A673 (cell line): ENCODE measurements at regions not wholly inside any gene's neighbourhood (a gene's known extent, or its start where the extent isn't known, plus 50 kb on each side); places are given as distances from the start of the nearest gene placed in this dataset.

Experiments
- BruUV-seq: library from RNA; stranded (reverse); fragments of 400-500 nt; replicated peaks from 2 replicates; lab custom pipeline; 2021; lab: Mats Ljungman, UMichigan
- CTCF ChIA-PET: fragments of 300-600 bp; sonication (Branson Sonifier 250); formaldehyde crosslinking; loops from one replicate; lab custom pipeline; 2022; ENCODE audit warnings: antibody characterized with exemption; lab: Charles Lee
- POLR2A ChIA-PET: fragments of 300-600 bp; sonication (Branson Sonifier 250); formaldehyde crosslinking; loops from one replicate; lab custom pipeline; 2022; ENCODE audit warnings: antibody characterized with exemption; ENCODE audit not compliant: low non-redundant PET; lab: Charles Lee
- DNase-seq: peaks from one replicate; pipeline ENCODE4 v3.0.0-alpha.2; 2015; ENCODE audit warnings: low spot score
- H3K27ac ChIP-seq: fragments of 200-600 bp; sonication (generic); 2 replicates; pipeline ENCODE4 v1.5.1; 2016; ENCODE audit warnings: mixed run types, low read depth, mild to moderate bottlenecking, mixed read lengths, antibody characterized with exemption, low read length; ENCODE audit not compliant: poor library complexity, severe bottlenecking
- H3K27me3 ChIP-seq: fragments of 200-600 bp; sonication (generic); replicated peaks from 2 replicates; pipeline ENCODE4 v1.6.1; 2017; ENCODE audit warnings: mixed run types, low read depth, mild to moderate bottlenecking, mixed read lengths, antibody characterized with exemption, low read length; ENCODE audit not compliant: insufficient read depth, poor library complexity
- H3K36me3 ChIP-seq: fragments of 200-600 bp; sonication (generic); 2 replicates; pipeline ENCODE4 v1.6.1; 2016; ENCODE audit warnings: mixed run types, mild to moderate bottlenecking, mixed read lengths, antibody characterized with exemption, low read length; ENCODE audit not compliant: insufficient read depth, poor library complexity, severe bottlenecking
- H3K4me1 ChIP-seq: fragments of 200-600 bp; sonication (generic); 2 replicates; pipeline ENCODE4 v1.6.1; 2017; ENCODE audit warnings: mixed run types, mild to moderate bottlenecking, mixed read lengths, antibody characterized with exemption, low read length; ENCODE audit not compliant: insufficient read depth, poor library complexity, severe bottlenecking
- H3K4me3 ChIP-seq: fragments of 200-600 bp; sonication (generic); 2 replicates; pipeline ENCODE4 v1.5.1; 2016; ENCODE audit warnings: low read depth, mixed run types, mild to moderate bottlenecking, mixed read lengths, low read length; ENCODE audit not compliant: poor library complexity, severe bottlenecking
- H3K9me3 ChIP-seq: fragments of 200-600 bp; sonication (generic); 2 replicates; pipeline ENCODE4 v1.6.1; 2016; ENCODE audit warnings: mixed run types, low read depth, mild to moderate bottlenecking, mixed read lengths, antibody characterized with exemption, low read length; ENCODE audit not compliant: poor library complexity, severe bottlenecking
- EZH2 ChIP-seq: fragments of 200-600 bp; sonication (generic); IDR thresholded peaks from 2 replicates; pipeline ENCODE4 v1.6.1; 2017; ENCODE audit warnings: borderline replicate concordance, low read depth, mild to moderate bottlenecking, mixed read lengths, antibody characterized with exemption, low read length; ENCODE audit not compliant: poor library complexity, severe bottlenecking
- intact Hi-C: fragments of 100-400 bp; cut with micrococcal nuclease; formaldehyde crosslinking; loops from one replicate; pipeline ENCODE4 v1.10.0; 2022; ENCODE audit not compliant: unreplicated experiment
- TF ChIP-seq, protein P1 (sequence below): fragments of 300-800, 200-600 bp; sonication (generic); conservative IDR thresholded peaks from 2 replicates; pipeline ENCODE4 v1.5.1; 2017; ENCODE audit warnings: low read depth, mild to moderate bottlenecking, antibody characterized with exemption, low read length, moderate library complexity, mixed read lengths

DNA sequence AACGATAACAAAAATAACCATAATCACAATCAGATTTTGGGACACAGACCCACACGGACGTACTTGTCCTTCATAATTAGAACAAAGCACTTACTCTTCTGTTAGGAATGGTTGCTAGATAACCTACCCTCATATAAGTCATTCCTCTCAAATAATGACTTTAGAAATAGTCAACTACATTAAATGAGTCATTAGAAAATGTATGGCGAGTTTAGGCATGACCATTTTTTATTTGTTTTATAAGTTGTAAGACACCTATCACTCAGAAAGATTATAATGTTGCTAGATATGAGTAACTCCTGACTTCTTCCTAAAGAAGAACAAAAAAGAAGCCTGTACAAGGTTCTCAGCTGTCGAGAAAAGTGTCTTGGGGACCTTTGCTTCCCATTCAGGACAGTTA is 1637.5 kb upstream of the PCDH7 start:
- CTCF ChIA-PET: no interaction called here
- Histone ChIP-seq H3K9me3 (no peaks in the 10 kb centered on the region), H3K27me3 (no peaks in the 10 kb centered on the region), H3K27ac (no peak overlapping the region), H3K4me1 (peaks cover 5% of the 10 kb centered on the region), H3K36me3 (no peaks in the 10 kb centered on the region), H3K4me3 (no peak overlapping the region)
- POLR2A ChIA-PET: no interaction called here
- TF ChIP-seq, protein P1, sequence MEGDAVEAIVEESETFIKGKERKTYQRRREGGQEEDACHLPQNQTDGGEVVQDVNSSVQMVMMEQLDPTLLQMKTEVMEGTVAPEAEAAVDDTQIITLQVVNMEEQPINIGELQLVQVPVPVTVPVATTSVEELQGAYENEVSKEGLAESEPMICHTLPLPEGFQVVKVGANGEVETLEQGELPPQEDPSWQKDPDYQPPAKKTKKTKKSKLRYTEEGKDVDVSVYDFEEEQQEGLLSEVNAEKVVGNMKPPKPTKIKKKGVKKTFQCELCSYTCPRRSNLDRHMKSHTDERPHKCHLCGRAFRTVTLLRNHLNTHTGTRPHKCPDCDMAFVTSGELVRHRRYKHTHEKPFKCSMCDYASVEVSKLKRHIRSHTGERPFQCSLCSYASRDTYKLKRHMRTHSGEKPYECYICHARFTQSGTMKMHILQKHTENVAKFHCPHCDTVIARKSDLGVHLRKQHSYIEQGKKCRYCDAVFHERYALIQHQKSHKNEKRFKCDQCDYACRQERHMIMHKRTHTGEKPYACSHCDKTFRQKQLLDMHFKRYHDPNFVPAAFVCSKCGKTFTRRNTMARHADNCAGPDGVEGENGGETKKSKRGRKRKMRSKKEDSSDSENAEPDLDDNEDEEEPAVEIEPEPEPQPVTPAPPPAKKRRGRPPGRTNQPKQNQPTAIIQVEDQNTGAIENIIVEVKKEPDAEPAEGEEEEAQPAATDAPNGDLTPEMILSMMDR: no peak
- TF ChIP-seq EZH2: no peak
- no TSS peak for BruUV-seq
- intact Hi-C loops: loop anchor here (10.0 kb wide), 1 partner anchor 398 kb away; no protein-coding TSS in a partner anchor
- DNase-seq: no peak

GRCh38 chr4:29085748-29086147 is 1634.4 kb upstream of the PCDH7 start:
- no TSS peak for BruUV-seq
- Histone ChIP-seq H3K27ac (no peak overlapping the region), H3K4me1 (peaks cover 5% of the 10 kb centered on the region), H3K27me3 (no peaks in the 10 kb centered on the region), H3K36me3 (no peaks in the 10 kb centered on the region), H3K4me3 (no peak overlapping the region), H3K9me3 (no peaks in the 10 kb centered on the region)
- ChIA-PET POLR2A (no interaction called here), CTCF (no interaction called here)
- no peak for TF ChIP-seq EZH2
- TF ChIP-seq, protein P1: no peak
- no peak for DNase-seq
- intact Hi-C loops: loop anchor here (10.0 kb wide), 1 partner anchor 401 kb away; no protein-coding TSS in a partner anchor

- no peak overlapping the region for H3K27ac ChIP-seq
- no TSS peak for BruUV-seq
- no peak for DNase-seq
- ChIA-PET CTCF (no interaction called here), POLR2A (no interaction called here)
- peaks cover 4% of the 10 kb centered on the region for H3K4me1 ChIP-seq
- no peaks in the 10 kb centered on the region for H3K27me3 ChIP-seq
- intact Hi-C loops: no loop called here
- H3K4me3 ChIP-seq: no peak overlapping the region
- H3K9me3 ChIP-seq: no peaks in the 10 kb centered on the region
- no peaks in the 10 kb centered on the region for H3K36me3 ChIP-seq
- TF ChIP-seq, protein P1: no peak
- TF ChIP-seq EZH2: no peak
Measured at GRCh38 chr4:29104694-29105093, 1615.5 kb upstream of the PCDH7 start.
